IPS-15b (cell line): ENCODE measurements at regions not wholly inside any gene's neighbourhood (a gene's known extent, or its start where the extent isn't known, plus 50 kb on each side); places are given as distances from the start of the nearest gene placed in this dataset.

Source experiments
- H3K27me3 ChIP-seq: one replicate; pipeline ENCODE4 v1.6.1; 2013; ENCODE audit warnings: low read length; ENCODE audit not compliant: control insufficient read depth, insufficient read depth
- H3K36me3 ChIP-seq: one replicate; pipeline ENCODE4 v1.6.1; 2013; ENCODE audit warnings: low read length; ENCODE audit not compliant: control insufficient read depth, insufficient read depth
- H3K4me1 ChIP-seq: one replicate; pipeline ENCODE4 v1.6.1; 2013; ENCODE audit warnings: mild to moderate bottlenecking, low read length; ENCODE audit not compliant: control insufficient read depth, insufficient read depth
- H3K4me3 ChIP-seq: one replicate; pipeline ENCODE4 v1.5.1; 2013; ENCODE audit warnings: low read depth, low read length
- H3K9ac ChIP-seq: one replicate; pipeline ENCODE4 v1.6.1; 2013; ENCODE audit warnings: low read depth, mild to moderate bottlenecking, low read length
- H3K9me3 ChIP-seq: one replicate; pipeline ENCODE4 v1.6.1; 2013; ENCODE audit warnings: mild to moderate bottlenecking, low read length; ENCODE audit not compliant: control insufficient read depth, insufficient read depth

GRCh38 chr18:40357536-40357935 lies 1597.5 kb upstream of the PIK3C3 start:
- Histone ChIP-seq H3K9ac (no peak overlapping the region), H3K27me3 (no peaks in the 10 kb centered on the region), H3K9me3 (no peaks in the 10 kb centered on the region), H3K4me1 (peaks cover 3% of the 10 kb centered on the region), H3K36me3 (no peaks in the 10 kb centered on the region), H3K4me3 (no peak overlapping the region)

- Histone ChIP-seq H3K27me3 (no peaks in the 10 kb centered on the region), H3K4me3 (no peak overlapping the region), H3K9ac (no peak overlapping the region), H3K4me1 (peaks cover 3% of the 10 kb centered on the region), H3K9me3 (no peaks in the 10 kb centered on the region), H3K36me3 (no peaks in the 10 kb centered on the region)
Measured at GRCh38 chr18:40356168-40356567, 1598.9 kb upstream of the PIK3C3 start.

- H3K9me3 ChIP-seq, result no peaks in the 10 kb centered on the region
- no peaks in the 10 kb centered on the region for H3K27me3 ChIP-seq
- H3K4me1 ChIP-seq, result peaks cover 3% of the 10 kb centered on the region
- no peaks in the 10 kb centered on the region for H3K36me3 ChIP-seq
- H3K9ac ChIP-seq, result no peak overlapping the region
- no peak overlapping the region for H3K4me3 ChIP-seq
Measured at GRCh38 chr18:40355726-40356125, 1599.3 kb upstream of the PIK3C3 start.

- Histone ChIP-seq H3K9me3 (no peaks in the 10 kb centered on the region), H3K36me3 (no peaks in the 10 kb centered on the region), H3K4me1 (no peaks in the 10 kb centered on the region), H3K9ac (no peak overlapping the region), H3K4me3 (no peak overlapping the region), H3K27me3 (no peaks in the 10 kb centered on the region)
Measured at GRCh38 chr18:40348196-40348595, 1606.8 kb upstream of the PIK3C3 start.

GRCh38 chr18:40347261-40347660 lies 1607.8 kb upstream of the PIK3C3 start:
- Histone ChIP-seq H3K4me3 (no peak overlapping the region), H3K36me3 (no peaks in the 10 kb centered on the region), H3K27me3 (no peaks in the 10 kb centered on the region), H3K9ac (no peak overlapping the region), H3K4me1 (no peaks in the 10 kb centered on the region), H3K9me3 (no peaks in the 10 kb centered on the region)

GRCh38 chr18:40346146-40346545 lies 1608.9 kb upstream of the PIK3C3 start:
- Histone ChIP-seq H3K36me3 (no peaks in the 10 kb centered on the region), H3K9ac (no peak overlapping the region), H3K4me3 (no peak overlapping the region), H3K27me3 (no peaks in the 10 kb centered on the region), H3K9me3 (no peaks in the 10 kb centered on the region), H3K4me1 (no peaks in the 10 kb centered on the region)

GRCh38 chr18:40341701-40342100 lies 1613.3 kb upstream of the PIK3C3 start:
- H3K9me3 ChIP-seq, result no peaks in the 10 kb centered on the region
- H3K4me1 ChIP-seq, result no peaks in the 10 kb centered on the region
- no peaks in the 10 kb centered on the region for H3K27me3 ChIP-seq
- no peaks in the 10 kb centered on the region for H3K36me3 ChIP-seq
- no peak overlapping the region for H3K9ac ChIP-seq
- no peak overlapping the region for H3K4me3 ChIP-seq

GRCh38 chr18:40338284-40338683 lies 1616.8 kb upstream of the PIK3C3 start:
- no peaks in the 10 kb centered on the region for H3K27me3 ChIP-seq
- no peaks in the 10 kb centered on the region for H3K9me3 ChIP-seq
- H3K36me3 ChIP-seq, result no peaks in the 10 kb centered on the region
- no peaks in the 10 kb centered on the region for H3K4me1 ChIP-seq
- H3K9ac ChIP-seq, result no peak overlapping the region
- no peak overlapping the region for H3K4me3 ChIP-seq

- no peaks in the 10 kb centered on the region for H3K36me3 ChIP-seq
- H3K4me3 ChIP-seq, result no peak overlapping the region
- H3K4me1 ChIP-seq, result peaks cover 3% of the 10 kb centered on the region
- no peaks in the 10 kb centered on the region for H3K9me3 ChIP-seq
- no peak overlapping the region for H3K9ac ChIP-seq
- no peaks in the 10 kb centered on the region for H3K27me3 ChIP-seq
Measured at GRCh38 chr18:40326985-40327384, 1628.0 kb upstream of the PIK3C3 start.

- Histone ChIP-seq H3K4me3 (no peak overlapping the region), H3K4me1 (peaks cover 3% of the 10 kb centered on the region), H3K9me3 (no peaks in the 10 kb centered on the region), H3K27me3 (no peaks in the 10 kb centered on the region), H3K36me3 (no peaks in the 10 kb centered on the region), H3K9ac (no peak overlapping the region)
Measured at GRCh38 chr18:40325988-40326387, 1629.0 kb upstream of the PIK3C3 start.

- Histone ChIP-seq H3K27me3 (no peaks in the 10 kb centered on the region), H3K36me3 (no peaks in the 10 kb centered on the region), H3K9me3 (no peaks in the 10 kb centered on the region), H3K4me3 (no peak overlapping the region), H3K9ac (no peak overlapping the region), H3K4me1 (no peaks in the 10 kb centered on the region)
Measured at GRCh38 chr18:40314199-40314598, 1640.8 kb upstream of the PIK3C3 start.

GRCh38 chr18:40313030-40313642 lies 1641.9 kb upstream of the PIK3C3 start:
- H3K9me3 ChIP-seq, result no peaks in the 10 kb centered on the region
- H3K4me1 ChIP-seq, result no peaks in the 10 kb centered on the region
- no peak overlapping the region for H3K9ac ChIP-seq
- no peaks in the 10 kb centered on the region for H3K27me3 ChIP-seq
- H3K36me3 ChIP-seq, result no peaks in the 10 kb centered on the region
- H3K4me3 ChIP-seq, result no peak overlapping the region
